GM12891 (cell line): ENCODE measurements at regions not wholly inside any gene's neighbourhood (a gene's known extent, or its start where the extent isn't known, plus 50 kb on each side); places are given as distances from the start of the nearest gene placed in this dataset.

Experiments used
- POLR2A ChIP-seq: IDR thresholded peaks from 2 replicates; pipeline ENCODE4 v1.6.1; 2011; ENCODE audit warnings: low read depth, low read length, control low read depth
- POLR2AphosphoS5 ChIP-seq: IDR thresholded peaks from 2 replicates; pipeline ENCODE4 v1.6.1; 2011; ENCODE audit warnings: low read depth, low read length, control low read depth

DNA sequence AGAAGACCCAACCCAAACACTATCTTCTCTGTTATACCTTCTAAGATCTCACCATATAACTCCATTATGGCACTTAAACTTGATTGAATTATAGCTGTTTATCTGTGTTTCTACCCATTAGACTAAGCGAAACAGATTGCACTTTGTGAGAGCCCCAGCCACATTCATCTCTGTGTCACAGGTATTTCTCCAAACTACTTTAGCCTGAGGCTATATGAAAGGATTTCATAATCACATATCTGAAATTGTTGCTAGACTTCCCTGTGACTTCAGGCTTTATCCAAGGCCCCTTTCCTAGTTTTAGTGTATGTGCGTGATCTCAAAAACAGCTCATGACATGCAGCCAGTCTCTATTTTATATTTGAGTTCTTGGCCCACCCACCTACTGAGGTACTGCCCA lies 745.0 kb upstream of the ACVR2A start:
- TF ChIP-seq POLR2A (no peak), POLR2AphosphoS5 (no peak)
